HUDEP-2 (cell line): ENCODE measurements at regions not wholly inside any gene's neighbourhood (a gene's known extent, or its start where the extent isn't known, plus 50 kb on each side); places are given as distances from the start of the nearest gene placed in this dataset.

Experiments used
- DNase-seq, 76 experiments: peaks; one replicate each; lab custom pipeline; 2025; ENCODE audit not compliant: unreplicated experiment in 76 of 76; lab: John Stamatoyannopoulos, UW

GRCh38 chr13:55366676-55367075, 1774.0 kb upstream of the PRR20A start:
- DNase-seq, result no peak

GRCh38 chr13:55394470-55394869, 1746.2 kb upstream of the PRR20A start:
- DNase-seq, result no peak

- no peak for DNase-seq
Measured at GRCh38 chr13:55402870-55403269, 1737.8 kb upstream of the PRR20A start.

DNA sequence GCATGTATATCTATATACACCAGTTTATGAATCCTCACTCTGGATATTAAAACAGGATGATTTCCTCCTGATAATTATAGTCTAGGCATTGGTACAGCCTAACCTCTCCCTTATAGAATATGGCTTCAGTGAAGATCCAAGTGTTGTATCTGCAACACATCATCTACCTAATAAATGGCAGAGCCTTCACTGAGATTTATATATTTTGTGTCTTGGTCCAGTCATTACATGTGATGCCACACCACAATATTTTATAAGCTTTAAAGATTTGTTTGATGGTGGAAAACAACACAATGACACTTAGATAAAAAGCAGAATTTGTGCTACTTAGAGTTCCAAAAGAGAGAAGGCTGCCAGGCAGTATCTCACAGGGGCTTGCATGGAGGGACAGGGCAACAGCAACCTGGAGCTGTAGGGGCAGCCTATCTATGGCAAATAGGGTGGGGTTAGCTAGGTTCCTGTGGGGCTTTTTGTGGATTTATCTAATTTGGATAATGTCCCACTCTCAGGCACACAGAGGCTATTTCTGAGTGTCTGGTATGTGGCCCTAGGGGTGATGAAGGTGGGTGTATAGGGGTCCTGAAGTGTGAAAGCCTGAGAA, 1736.7 kb upstream of the PRR20A start:
- no peak for DNase-seq

GRCh38 chr13:55410398-55411330, 1730.1 kb upstream of the PRR20A start:
- DNase-seq, result no peak

DNA sequence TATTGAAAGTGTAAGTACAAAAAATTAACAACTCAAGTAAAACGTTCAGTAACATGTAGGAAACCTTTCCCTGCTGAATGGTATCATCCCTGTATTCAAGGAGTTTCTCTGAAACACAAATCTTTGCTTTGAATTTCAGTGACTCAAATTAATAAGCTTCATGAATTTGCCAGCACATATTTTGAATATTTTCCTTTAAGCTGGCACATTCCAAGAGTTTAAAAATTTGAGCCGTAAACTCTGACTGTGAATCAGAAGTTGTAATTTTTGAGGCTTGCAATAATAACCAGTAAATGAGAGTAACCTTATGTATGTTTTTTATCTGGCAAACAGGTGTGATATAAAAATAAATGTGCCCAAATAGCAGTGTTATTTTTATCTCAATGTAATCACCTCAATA, 1722.6 kb upstream of the PRR20A start:
- DNase-seq, result no peak

DNA sequence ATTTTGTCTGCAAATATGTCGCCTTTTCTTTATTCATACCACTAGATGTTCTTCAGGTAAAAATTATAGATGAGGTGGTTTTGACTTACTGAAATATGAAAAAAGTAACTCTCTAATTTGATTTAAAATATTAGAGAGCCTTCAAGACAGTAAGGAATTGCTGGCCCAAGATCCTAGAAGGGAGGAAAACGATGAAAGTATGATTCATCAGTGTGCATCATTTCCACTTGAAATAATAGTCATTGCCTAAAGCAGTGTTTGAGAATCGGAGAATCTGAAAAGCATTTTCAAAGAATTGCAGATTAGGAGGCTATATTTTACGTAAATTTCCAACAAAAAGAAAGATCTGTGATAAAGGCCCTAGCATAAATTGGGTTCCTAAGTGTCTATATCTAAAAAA, 1707.9 kb upstream of the PRR20A start:
- DNase-seq, result no peak

DNA sequence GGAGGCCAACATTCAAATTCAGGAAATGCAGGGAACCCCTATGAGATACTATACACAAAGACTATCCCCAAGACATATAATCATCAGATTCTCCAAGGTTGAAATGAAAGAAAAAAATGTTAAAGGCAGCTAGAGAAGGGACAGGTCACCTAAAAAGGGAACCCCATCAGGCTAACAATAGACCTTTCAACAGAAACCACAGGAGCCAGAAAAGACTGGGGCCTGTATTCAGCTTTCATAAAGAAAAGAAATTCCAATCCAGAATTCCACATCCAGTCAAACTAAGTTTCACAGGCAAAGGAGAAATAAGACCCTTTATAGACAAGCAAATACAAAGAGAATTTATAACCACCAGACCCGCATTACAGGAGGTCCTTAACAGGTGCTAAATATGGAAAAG, 1703.6 kb upstream of the PRR20A start:
- DNase-seq, result no peak

- DNase-seq, result no peak
Measured at GRCh38 chr13:55439450-55439849, 1701.3 kb upstream of the PRR20A start.

GRCh38 chr13:55440465-55441085, 1700.1 kb upstream of the PRR20A start:
- DNase-seq, result no peak

- DNase-seq, result no peak
Measured at GRCh38 chr13:55464222-55464621, 1676.5 kb upstream of the PRR20A start.

DNA sequence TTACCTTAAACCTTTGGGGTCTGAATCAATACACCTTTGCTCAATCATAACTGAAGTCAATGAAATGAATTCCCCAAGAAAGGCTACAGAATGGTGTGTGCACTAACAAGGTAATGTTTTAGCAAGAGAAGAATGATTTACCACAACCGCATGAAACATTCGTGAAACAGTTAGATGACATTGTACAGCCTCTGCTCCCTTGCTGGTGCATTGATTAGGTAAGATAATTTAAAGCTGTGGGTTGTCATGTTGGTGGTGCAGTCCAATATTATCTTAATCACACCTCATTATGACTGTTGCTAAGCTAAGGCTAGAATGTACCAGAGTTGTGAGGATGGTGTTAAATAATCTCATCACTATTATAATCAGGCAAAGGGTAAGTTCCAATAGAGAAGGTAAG, 1673.2 kb upstream of the PRR20A start:
- no peak for DNase-seq

DNA sequence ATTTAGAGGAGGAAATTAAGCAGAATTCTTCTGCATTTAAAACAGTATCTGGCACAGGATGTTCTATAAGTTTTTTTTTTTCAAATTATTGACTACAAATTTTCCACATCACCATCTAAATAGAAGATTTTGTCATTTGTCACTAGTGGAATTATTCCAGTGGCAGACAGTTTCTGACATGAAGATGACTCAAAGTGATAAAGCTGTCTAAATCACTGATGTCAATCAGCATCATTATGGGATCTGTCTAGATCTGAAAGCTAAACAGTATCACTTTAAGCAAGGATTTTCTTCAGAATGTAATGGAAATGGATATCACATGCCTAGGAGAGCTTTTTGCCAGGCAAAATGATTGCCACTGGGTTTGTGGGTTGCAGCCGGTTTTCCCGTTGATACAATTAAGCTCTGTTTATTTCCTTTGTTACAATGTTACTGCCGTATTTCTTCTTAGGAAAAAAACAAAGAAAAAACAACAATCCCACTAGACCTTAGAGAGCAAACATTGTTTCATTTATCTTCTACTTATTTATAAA, 1657.0 kb upstream of the PRR20A start:
- no peak for DNase-seq

- no peak for DNase-seq
Measured at GRCh38 chr13:55493297-55493696, 1647.4 kb upstream of the PRR20A start.

- DNase-seq, result no peak
Measured at GRCh38 chr13:55497486-55497885, 1643.2 kb upstream of the PRR20A start.

- DNase-seq, result no peak
Measured at GRCh38 chr13:55500694-55501093, 1640.0 kb upstream of the PRR20A start.

DNA sequence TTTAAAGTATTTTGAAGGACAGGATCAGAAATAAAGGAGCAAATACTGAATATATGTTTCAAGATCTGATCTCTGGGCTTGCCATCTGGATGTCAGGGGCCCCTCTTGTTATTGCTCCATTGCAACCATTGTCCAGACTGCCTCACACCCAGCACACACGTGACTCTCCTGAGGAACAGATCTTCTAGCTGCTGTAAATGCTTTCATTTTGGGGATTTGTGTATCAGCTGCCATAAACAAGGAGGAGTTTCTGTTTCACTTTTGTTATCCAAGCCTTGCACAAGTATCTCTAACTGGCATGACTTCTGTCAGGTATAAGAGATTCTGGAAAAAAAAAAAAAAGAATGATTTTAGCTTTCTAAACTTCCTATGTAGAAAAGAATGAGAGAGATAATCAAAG, 1624.1 kb upstream of the PRR20A start:
- no peak for DNase-seq

- DNase-seq, result no peak
Measured at GRCh38 chr13:55517312-55517711, 1623.4 kb upstream of the PRR20A start.

GRCh38 chr13:55528434-55528833, 1612.3 kb upstream of the PRR20A start:
- DNase-seq, result no peak

DNA sequence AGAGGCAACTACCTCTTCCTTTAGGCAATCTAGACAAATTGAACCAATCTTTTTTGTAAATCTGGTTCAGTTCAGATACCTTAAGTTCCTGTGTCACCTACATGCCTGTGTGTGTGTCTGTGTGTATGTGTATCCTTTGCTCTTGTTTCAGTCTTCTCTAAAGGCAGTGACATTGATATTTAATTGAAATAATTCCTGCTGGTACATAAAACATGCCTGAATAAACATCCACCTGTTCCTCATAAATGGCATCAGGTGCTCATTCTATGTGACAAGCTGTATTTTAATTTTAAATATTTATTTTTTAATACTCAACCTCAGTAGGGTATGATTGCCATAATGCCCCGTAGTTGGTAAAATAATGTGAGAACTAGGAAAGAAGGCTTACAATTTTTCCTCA, 1606.4 kb upstream of the PRR20A start:
- no peak for DNase-seq

DNA sequence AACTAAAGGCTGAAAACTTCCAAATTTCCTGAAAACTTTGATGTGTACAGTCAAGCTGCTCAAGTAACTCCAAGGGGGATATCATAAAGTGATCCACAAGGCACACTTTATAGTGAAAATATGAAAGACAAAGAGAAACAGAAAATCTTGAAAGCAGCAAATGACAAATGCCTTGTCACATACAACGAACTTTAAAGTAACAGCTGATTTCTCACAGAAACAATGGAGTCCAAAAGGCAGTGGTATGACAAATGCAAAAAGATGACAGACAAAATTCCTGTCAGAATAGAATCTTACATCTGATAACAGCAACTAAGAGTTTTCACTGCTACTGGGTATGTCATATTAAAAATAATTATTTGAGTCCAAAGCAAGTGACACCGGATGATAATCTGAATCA, 1602.3 kb upstream of the PRR20A start:
- DNase-seq, result no peak

DNA sequence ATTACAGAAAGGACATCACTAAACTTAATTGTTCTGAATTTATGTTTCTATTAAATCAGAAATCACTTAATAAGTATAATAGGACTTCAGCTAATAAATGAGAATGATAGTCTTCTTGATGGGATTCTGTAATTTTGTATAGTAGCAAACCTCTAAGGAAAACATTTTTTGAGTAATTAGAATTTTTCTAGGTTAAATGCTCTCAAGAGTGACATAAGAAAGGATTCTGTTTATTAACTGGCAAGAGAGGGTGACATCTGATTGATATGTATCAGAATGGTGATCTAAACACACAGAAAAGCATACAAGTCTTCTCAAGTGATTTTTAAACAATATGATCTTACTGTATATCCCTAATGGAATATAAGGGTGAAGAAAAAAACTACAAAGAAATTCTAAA, 1597.7 kb upstream of the PRR20A start:
- DNase-seq, result no peak
